CD4-positive, alpha-beta T cell treated with Interleukin-17A for 4 hours (primary cell): ENCODE measurements at regions not wholly inside any gene's neighbourhood (a gene's known extent, or its start where the extent isn't known, plus 50 kb on each side); places are given as distances from the start of the nearest gene placed in this dataset.
A peak's percentile ranks its signal among the peaks of the same experiment; 100 is the strongest.

Experiments
- DNase-seq: peaks from one replicate; pipeline ENCODE4 v3.0.0-alpha.2; 2020; ENCODE audit warnings: mixed read lengths

DNA sequence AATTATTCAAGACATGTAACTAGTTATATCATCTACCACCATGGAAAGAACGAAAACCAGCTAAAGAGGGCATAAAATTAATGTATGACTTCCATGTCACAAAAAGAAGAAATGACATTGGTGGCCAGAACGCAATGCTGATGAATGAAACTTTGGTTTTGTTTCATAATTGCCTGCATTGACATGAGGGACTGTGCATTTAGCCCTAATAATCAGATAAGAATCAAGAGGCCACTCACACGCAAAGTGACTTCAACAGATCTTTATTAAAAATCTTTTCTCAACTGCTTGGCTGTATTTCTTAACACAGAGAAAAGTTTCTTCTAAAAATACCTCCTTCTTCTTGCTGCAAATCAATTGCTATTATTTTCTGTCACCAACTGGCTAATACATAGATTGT is 184.7 kb upstream of the RUNX1 start:
- DNase-seq = no peak

- no peak for DNase-seq
These were observed 183.6 kb upstream of the RUNX1 start for GRCh38 chr21:35232545-35233176.

DNA sequence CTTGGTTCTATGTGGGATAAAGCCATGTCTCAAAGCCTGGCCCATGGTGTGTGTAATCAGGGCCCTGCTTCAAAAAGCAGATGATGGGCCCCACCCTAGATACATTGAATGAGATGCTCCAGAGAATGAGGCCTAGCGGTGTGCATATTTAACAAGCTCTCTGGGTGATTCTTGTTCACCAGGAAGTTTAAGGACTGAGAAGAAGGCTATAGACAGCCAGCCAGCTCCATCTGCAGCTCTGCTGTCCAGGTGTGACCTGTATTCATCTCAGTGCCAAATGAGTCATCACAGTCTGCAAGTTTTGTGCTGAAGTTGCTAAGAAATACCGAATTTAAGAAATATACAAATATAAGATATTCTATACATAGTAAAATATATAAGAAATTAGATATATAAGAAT is 182.0 kb upstream of the RUNX1 start:
- no peak for DNase-seq

- DNase-seq = no peak
These were observed 180.2 kb upstream of the RUNX1 start for GRCh38 chr21:35229290-35229689.

DNA sequence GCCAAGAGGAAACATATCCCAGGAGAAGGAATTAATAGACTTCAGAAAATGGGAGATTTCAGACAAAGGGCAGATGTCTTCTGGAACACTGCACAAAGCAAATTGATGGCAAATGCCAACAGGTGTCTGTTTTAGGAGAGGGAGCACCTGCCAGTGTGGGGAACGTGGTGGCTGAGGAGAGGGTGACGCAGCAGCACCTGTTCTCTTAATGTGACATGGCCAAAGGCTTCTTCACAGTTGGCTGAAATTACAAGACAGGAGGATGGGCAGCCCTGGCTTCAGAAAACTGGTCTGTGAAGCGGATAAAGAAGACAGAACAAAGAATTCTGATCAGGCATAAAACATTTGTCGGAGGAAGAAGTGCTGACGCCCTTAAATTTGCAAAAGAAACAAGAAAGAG is 178.7 kb upstream of the RUNX1 start:
- no peak for DNase-seq

GRCh38 chr21:35226968-35227744 is 178.1 kb upstream of the RUNX1 start:
- DNase-seq = peak; percentile 60

DNA sequence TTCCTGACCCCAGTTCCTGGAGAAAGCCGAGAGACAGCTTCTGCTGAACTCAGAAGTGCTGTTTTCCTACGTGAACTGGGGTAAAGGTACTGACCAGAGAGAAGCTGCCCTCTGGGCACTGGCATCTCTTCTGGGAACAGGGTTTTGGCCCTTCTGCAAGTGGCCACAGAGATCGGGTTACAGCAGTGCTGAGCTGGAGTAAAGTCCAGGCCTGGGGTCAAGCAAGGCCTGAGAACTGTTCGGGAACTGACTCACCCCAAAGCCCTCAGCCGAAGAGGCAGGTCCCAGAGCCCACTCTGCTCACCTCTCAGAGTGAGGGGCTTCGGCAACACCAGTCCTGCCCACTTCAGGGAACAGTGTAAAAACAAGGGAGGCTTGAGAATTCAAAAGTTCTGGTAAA is 177.2 kb upstream of the RUNX1 start:
- DNase-seq = no peak

DNA sequence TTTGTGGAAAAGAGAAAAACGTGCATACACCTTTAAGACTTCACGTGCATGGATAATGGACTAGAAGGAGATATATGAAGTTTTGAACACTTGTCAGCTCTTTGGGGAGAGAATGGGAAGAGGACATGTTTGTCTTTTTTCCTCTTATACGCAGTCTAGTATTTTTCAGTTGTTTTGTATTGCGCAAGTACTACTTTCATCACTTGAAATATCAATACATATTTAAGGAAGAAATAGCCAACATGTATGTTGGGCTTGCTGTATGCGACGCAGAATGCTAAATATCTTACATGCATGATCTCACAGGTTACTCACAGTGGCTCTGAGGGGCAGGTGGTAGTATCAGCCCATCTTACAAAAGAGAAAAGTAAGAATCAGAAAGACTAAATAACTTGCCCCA is 176.5 kb upstream of the RUNX1 start:
- DNase-seq = no peak

DNA sequence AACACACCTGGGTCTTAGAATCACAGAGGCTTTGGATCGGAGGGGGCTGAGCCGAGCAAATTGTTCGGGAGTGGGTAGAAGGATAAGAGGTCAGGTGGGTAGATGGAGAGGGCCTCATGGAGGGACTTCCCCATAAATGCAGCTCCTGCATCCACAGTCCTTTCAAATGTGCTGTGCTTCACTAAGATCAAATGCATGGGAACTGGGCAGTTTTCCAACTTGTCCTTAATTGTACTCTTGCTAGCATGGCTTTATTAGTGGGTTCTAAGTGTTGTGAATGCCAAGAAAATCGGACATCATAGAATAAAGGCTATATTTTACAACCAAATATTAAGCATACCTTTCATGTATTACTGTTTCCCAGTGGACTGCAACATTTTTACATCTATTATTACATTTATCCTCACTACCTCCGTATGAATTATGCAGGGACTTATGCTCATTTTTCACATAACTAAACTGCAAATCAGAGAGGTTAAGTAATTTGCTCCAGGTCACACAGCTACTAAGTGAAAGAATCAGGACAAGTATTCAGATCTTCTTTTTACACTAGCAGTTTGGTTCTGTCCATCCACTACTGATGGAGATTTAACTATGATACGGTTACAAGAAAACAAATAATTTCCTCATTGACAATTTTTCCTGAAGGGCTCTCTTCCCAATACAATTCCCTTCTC is 174.5 kb upstream of the RUNX1 start:
- DNase-seq = no peak

DNA sequence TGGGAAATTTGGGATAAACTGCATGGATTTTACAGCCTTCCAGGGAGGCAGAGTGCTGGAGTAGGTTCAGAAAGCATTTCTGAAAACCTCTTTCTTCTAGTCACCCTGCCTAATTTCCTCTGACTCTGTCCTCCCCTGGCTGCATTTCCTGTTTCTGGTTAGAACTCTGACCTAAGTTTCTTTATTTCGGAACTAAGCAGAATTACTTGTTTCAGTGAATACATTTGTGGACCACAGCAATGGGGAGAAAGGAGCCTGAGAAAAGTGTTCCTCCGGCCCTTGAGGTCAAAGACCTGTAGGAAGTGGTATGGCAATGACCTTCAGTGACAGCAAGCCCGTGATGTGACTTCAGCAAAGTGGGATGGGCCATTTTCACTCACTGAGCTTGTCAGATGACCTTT is 173.4 kb upstream of the RUNX1 start:
- DNase-seq = no peak

DNA sequence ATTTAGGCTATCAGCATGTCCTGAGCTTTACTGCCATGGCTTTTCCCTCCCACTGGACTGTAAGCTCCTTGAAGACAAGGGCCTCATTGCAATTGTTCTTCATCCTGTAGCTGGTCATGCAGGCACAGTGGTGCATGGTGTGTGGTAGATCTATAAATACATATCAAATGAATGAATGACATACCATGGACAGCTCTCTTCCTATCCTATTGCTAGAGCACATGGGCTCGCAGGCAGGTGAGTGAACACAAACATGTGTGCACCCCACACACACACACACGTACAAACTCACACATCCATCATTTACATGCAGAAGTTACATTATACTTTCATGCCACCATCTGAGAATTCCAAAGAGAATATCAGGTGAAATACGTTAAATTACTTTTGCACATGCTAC is 172.9 kb upstream of the RUNX1 start:
- DNase-seq = no peak

DNA sequence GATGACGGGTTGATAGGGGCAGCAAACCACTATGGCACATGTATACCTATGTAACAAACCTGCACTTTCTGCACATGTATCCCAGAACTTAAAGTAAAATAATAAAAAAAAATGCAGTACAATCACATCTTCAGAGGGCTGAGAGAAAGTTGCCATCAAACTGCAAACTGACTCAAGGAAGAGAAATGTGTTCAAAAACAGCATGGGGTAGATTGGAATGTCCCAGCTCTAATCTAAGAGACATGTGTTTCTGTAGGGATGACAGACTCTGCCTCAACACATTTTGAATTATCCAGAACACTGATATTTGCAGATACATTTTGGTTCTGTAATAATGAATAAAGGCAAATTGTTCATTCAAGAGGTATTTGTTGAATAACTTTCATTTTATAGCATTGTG is 171.2 kb upstream of the RUNX1 start:
- no peak for DNase-seq

DNA sequence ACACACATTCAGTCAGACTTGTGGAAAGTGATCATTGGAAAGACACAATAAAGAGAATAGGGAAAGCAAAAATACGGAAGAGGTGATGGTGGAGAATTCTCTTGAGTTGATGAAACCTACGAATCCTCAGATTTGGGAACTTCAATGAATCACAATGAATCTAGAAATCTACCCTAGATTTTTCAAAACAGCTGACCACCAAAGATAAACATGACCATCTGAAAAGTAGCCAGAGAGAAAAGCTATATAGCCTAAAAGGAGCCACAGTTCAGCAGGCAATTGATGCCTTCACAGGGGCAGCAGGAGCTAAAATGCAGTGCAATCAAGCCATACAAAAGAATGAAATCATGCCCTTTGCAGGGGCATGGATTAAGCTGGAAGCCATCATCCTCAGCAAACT is 170.6 kb upstream of the RUNX1 start:
- no peak for DNase-seq

DNA sequence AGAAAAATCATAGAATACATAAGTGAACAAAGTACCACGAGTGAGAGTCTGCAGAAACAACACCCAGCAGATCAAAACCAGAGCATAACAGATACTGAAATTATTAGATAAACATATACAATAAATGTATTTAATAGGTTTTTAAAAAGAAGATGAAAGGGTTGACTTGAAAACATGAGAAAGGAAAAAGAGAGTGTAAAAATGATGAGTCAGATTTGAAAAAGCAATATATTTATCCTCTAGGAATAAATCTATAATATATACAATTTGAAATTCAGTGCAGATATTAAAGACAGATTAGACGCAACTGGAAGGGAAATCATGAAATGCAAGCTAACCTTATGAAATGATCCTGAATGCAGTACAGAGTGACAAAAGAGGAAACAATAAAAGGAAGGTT is 170.2 kb upstream of the RUNX1 start:
- DNase-seq = no peak

DNA sequence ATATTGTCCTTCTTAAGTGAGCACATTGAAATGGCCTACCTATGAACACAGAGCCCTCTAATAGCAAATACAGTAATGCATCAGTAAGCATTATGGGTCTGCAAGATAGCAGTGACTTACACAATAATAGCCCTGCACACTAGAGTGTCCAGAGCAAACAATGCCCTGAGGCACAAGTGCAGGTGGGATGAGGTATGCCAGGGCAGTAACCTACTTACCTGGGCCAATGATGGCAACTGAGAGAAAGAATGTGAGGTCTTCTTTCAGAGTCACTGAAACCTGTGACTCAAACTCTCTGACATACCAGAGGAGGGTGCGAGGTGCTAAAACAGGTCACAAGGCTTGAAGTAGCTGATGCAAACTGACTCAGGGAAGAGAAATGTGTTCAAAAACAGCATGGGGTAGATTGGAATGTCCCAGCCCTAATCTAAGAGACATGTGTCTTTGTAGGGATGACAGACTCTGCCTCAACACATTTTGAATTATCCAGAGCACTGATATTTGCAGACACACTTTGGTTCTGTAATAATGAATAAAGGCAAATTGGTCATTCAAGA is 168.5 kb upstream of the RUNX1 start:
- no peak for DNase-seq

- DNase-seq = no peak
These were observed 167.9 kb upstream of the RUNX1 start for GRCh38 chr21:35216996-35217395.

DNA sequence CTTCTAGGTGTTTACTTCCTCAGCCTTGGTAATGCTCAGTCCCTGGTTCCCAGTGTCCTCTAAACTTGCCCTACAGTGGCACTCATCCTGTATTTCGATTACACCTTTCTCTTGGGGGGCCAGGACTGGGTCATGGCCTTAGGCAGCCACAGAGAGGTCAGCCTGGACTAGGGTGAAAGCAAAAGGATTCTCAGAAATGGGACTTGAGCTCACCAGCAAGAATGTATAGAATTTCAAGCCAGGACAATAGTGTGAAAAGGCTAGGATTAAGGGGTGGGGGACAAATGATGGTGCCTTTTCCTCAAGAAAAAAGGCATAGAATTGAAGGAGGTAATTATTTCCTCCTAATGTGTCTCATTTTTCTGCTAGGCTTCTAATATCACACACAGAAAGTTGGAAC is 166.8 kb upstream of the RUNX1 start:
- DNase-seq = no peak

DNA sequence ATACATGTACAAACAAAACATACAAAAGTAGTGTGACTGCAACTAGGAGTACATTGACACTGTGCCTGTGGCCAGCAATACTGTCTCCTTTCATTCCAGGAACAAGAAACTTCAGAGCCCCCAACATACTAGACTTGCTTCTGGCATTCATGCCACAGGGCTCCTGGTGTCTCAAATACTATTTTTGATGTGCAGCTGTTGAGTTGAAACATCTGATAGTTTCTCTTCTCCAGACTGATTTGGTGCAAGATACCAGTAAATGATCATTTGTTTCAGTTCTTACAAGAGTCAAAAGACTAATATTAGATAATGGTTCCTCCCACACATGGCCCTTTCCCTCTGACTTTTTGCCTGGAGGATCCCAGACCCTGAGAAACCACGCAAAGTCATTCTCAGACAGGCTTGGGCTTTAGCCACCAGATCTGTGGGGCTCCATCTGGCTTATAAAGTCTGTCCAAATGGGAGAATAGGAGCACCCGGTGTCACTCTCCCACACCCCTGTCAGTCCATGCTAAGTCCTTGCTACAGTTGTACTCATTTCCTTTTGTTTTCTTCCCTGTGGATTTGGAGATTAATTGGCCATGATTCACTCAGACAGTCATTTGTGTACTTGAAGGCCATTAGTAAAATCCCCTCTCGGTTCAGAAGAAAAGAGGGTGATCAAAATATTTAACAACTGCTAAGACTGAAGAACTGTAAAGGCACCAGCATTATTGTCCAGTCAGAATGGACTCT is 163.5 kb upstream of the RUNX1 start:
- no peak for DNase-seq

DNA sequence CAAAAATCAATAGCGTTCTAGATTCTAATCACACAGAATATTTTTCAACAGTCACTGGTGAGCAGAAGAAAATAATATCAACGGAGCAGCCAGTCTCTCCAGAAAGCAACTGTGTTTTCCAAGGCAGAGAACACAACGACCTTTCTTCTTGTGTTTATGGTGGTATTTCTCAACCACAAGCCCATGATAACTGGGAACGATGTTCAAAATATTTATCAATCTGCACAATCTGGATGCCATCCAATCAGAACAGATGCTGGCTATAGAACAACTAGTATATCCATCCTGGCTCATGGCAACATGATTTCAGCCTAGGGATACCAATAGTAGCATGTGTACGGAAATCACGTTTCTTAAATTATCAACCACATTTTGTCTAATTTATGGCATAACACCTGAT is 162.7 kb upstream of the RUNX1 start:
- no peak for DNase-seq

DNA sequence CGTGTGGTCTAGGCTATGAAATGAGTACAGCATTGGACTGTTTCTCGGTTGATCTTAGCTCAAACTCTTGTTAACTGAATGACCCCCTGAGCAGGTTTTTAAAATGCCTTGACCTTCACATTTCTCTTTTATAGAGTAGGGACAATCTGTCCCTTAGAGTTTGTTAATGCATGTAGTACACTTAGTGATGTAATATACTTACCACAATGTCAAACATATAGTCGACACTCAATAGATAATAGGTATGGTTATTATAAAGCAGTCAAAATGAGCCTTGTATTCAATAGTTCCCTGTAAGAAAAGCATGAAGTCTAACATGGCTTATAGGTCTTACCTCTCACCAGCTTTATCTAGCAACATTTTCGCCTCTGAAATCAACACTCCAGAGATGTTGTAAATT is 161.0 kb upstream of the RUNX1 start:
- DNase-seq = no peak

DNA sequence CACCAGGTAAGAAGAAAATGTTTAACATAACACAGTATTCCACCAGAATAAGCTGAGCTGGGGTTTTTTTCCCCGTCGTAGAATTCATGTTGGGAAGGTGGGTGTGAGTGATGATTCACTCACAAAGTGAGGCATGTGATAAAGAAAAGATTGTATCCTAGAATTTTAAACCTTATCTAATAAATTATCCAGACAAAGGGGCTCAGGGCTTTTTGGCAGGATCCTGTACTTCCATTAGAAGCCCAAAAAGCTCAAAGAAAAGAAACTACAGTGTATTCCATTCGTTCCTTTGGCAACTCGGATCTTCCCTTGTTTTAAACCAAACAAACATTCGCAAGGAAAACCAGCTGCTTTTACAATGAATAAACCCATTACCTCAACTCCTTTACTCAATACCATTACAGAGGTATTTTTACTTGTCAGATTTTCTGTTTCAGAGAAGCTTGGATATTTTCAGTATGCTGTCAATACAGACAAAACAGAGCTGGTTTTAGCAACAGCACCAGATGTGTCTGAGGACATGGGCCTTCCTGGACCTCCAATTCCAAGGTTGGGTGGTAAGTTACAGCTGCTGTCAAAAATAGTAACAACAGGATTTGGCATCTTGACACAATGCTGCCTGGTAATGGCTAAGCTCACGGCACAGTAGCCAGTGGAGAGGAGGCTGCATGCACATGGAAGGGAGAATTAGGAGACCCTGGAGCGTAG is 159.9 kb upstream of the RUNX1 start:
- no peak for DNase-seq

- no peak for DNase-seq
These were observed 159.0 kb upstream of the RUNX1 start for GRCh38 chr21:35208104-35208503.

GRCh38 chr21:35207322-35207721 is 158.2 kb upstream of the RUNX1 start:
- no peak for DNase-seq
